ENCODE measurements at regions not wholly inside any gene's neighbourhood (a gene's known extent, or its start where the extent isn't known, plus 50 kb on each side); places are given as distances from the start of the nearest gene placed in this dataset.

GRCh38 chr4:96039217-96039616 is 199.3 kb downstream of the PDHA2 start:
- DNase-seq (ENCODE audit: low read depth, low spot score) (no peak), FAIRE-seq (no peak)
- Histone ChIP-seq H3K4me1 (ENCODE audit: control insufficient read depth, extremely low read depth, insufficient read depth, low read length) (no peaks in the 10 kb centered on the region), H3K4me2 (ENCODE audit: control insufficient read depth, extremely low read depth, insufficient read depth, low read depth, low read length) (no peak overlapping the region), H3K9ac (ENCODE audit: control insufficient read depth, extremely low read depth, insufficient read depth, low read length) (no peak overlapping the region), H4K20me1 (ENCODE audit: control insufficient read depth, extremely low read depth, insufficient read depth, low read length) (no peaks in the 10 kb centered on the region), H3K9me3 (ENCODE audit: control insufficient read depth, low read depth, low read length) (no peaks in the 10 kb centered on the region), H3K36me3 (ENCODE audit: control insufficient read depth in 2 of 2, extremely low read depth in 1 of 2, insufficient read depth in 2 of 2, low read length in 2 of 2) (no peaks in the 10 kb centered on the region), H3K27ac (ENCODE audit: control insufficient read depth, insufficient read depth, low read length) (no peak overlapping the region), H3K27me3 (ENCODE audit: control insufficient read depth, extremely low read depth, insufficient read depth, low read length) (no peaks in the 10 kb centered on the region), H2AFZ (ENCODE audit: control insufficient read depth, low read length) (no peak overlapping the region), H3K79me2 (ENCODE audit: control insufficient read depth, insufficient read depth, low read length) (no peaks in the 10 kb centered on the region), H3K4me3 (ENCODE audit: control insufficient read depth in 2 of 3, extremely low read depth in 1 of 3, insufficient read depth in 2 of 3, low read depth in 1 of 3, low read length in 3 of 3) (no peak overlapping the region), H3K9me1 (ENCODE audit: control insufficient read depth, extremely low read depth, insufficient read depth, low read length) (no peaks in the 10 kb centered on the region)
- TF ChIP-seq EZH2 (IDR thresholded peaks at IDR 0.05; ENCODE audit: low read length) (no peak), CTCF (optimal IDR thresholded peaks at IDR 0.05 in 1 of 3, IDR thresholded peaks at IDR 0.05 in 1 of 3, conservative IDR thresholded peaks at IDR 0.05 in 1 of 3; ENCODE audit: extremely low read depth in 1 of 3, insufficient read depth in 2 of 3, low read length in 3 of 3) (no peak)
- dilution Hi-C loops (cut with MboI; ENCODE audit: extremely low pct_ligation_motif_present, low sequenced_read_pairs), result no loop called here

GRCh38 chr4:96039803-96040436 is 200.0 kb downstream of the PDHA2 start:
- no peaks in the 10 kb centered on the region for H3K9me3 ChIP-seq (ENCODE audit: control insufficient read depth, low read depth, low read length)
- no peaks in the 10 kb centered on the region for H3K4me1 ChIP-seq (ENCODE audit: control insufficient read depth, extremely low read depth, insufficient read depth, low read length)
- H3K9me1 ChIP-seq (ENCODE audit: control insufficient read depth, extremely low read depth, insufficient read depth, low read length), result no peaks in the 10 kb centered on the region
- no peak overlapping the region for H3K9ac ChIP-seq (ENCODE audit: control insufficient read depth, extremely low read depth, insufficient read depth, low read length)
- no peak overlapping the region for H3K4me2 ChIP-seq (ENCODE audit: control insufficient read depth, extremely low read depth, insufficient read depth, low read depth, low read length)
- FAIRE-seq (no peak), DNase-seq (ENCODE audit: low read depth, low spot score) (no peak)
- H3K36me3 ChIP-seq (ENCODE audit: control insufficient read depth in 2 of 2, extremely low read depth in 1 of 2, insufficient read depth in 2 of 2, low read length in 2 of 2), result no peaks in the 10 kb centered on the region
- H4K20me1 ChIP-seq (ENCODE audit: control insufficient read depth, extremely low read depth, insufficient read depth, low read length), result no peaks in the 10 kb centered on the region
- no peak overlapping the region for H3K4me3 ChIP-seq (ENCODE audit: control insufficient read depth in 2 of 3, extremely low read depth in 1 of 3, insufficient read depth in 2 of 3, low read depth in 1 of 3, low read length in 3 of 3)
- dilution Hi-C loops (cut with MboI; ENCODE audit: extremely low pct_ligation_motif_present, low sequenced_read_pairs), result no loop called here
- H3K79me2 ChIP-seq (ENCODE audit: control insufficient read depth, insufficient read depth, low read length), result no peaks in the 10 kb centered on the region
- no peaks in the 10 kb centered on the region for H3K27me3 ChIP-seq (ENCODE audit: control insufficient read depth, extremely low read depth, insufficient read depth, low read length)
- H2AFZ ChIP-seq (ENCODE audit: control insufficient read depth, low read length), result no peak overlapping the region
- no peak for TF ChIP-seq CTCF (optimal IDR thresholded peaks at IDR 0.05 in 1 of 3, IDR thresholded peaks at IDR 0.05 in 1 of 3, conservative IDR thresholded peaks at IDR 0.05 in 1 of 3; ENCODE audit: extremely low read depth in 1 of 3, insufficient read depth in 2 of 3, low read length in 3 of 3)
- TF ChIP-seq EZH2 (IDR thresholded peaks at IDR 0.05; ENCODE audit: low read length), result no peak
- no peak overlapping the region for H3K27ac ChIP-seq (ENCODE audit: control insufficient read depth, insufficient read depth, low read length)

All from keratinocyte (primary cell).